AG04450 (cell line): ENCODE measurements at regions not wholly inside any gene's neighbourhood (a gene's known extent, or its start where the extent isn't known, plus 50 kb on each side); places are given as distances from the start of the nearest gene placed in this dataset.
"Not testable (repeated sequence)": the region's sequence is repeated elsewhere in the genome, so short reads cannot be mapped to it uniquely, and the experiment has no call there.

ENCODE experiments used
- CTCF ChIA-PET: fragments of 300-600, 350-600 bp; formaldehyde crosslinking; extraction: SDS; loops from one replicate; lab custom pipeline; 2022; ENCODE audit warnings: antibody characterized with exemption, inconsistent platforms; lab: Charles Lee
- POLR2A ChIA-PET: fragments of 350-600 bp; formaldehyde crosslinking; extraction: SDS; loops from one replicate; lab custom pipeline; 2021; ENCODE audit warnings: antibody characterized with exemption, inconsistent platforms; lab: Yijun Ruan, JAX
- DNase-seq: peaks from one replicate; pipeline ENCODE4 v3.0.0-alpha.2; 2011; ENCODE audit warnings: low read depth, low spot score
- H3K27ac ChIP-seq: one replicate; pipeline ENCODE4 v1.5.1; 2012; ENCODE audit warnings: low read depth, low read length, control low read depth
- H3K27me3 ChIP-seq: one replicate; pipeline ENCODE4 v1.6.0; 2012; ENCODE audit warnings: low read length; ENCODE audit not compliant: control insufficient read depth, insufficient read depth
- H3K4me3 ChIP-seq: 2 replicates; pipeline ENCODE4 v1.5.1; 2011; ENCODE audit warnings: mild to moderate bottlenecking, low read depth, low read length, control low read depth
- H3K9me3 ChIP-seq: 2 replicates; pipeline ENCODE4 v1.5.1; 2012; ENCODE audit warnings: low read length; ENCODE audit not compliant: control insufficient read depth, insufficient read depth
- TF ChIP-seq, protein P1 (sequence below): IDR thresholded peaks from 2 replicates; pipeline ENCODE4 v1.5.1; 2011; ENCODE audit warnings: low read depth, low read length, control low read depth, inconsistent platforms

DNA sequence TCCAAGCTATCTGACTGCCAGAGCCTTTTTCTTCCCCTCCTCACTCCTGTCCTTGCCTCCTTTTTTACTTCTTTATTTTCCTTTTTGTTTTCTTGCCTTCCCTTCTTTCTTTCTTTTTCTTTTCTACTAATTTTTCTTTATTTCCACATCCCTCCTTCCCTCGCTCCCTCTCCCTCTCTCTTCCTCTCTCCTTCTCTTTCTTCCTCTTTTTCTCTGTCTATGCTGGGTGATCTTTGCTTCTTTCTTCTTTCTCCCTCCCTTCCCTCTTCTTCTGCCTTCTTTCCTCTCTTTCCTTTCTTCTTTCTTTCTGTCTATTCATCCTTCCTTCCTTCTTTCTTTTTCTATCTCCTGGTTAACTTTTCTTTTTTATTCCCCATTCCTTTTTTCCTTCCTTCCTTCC lies 564.8 kb downstream of the NSUN3 start:
- CTCF ChIA-PET = no interaction called here

DNA sequence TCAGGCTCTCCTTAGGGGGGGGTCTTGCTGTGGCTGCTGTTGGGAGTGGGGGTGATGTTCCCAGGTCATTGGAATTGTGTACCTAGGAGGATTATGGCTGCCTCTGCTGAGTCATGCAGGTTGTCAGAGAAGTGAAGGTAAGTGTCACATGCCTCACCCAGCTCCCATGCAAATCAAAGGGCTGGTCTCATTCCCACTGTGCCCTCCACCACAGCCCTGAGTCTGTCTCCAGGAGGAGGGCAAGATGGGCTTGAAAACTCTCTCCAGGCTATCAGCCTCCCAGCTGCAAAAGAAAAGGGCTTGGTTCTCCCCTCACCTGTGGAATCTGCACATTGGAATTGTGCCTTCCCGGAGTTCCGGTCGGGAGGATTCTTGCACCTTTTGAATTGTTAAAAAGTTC lies 580.5 kb downstream of the NSUN3 start:
- no peak overlapping the region for H3K27ac ChIP-seq
- CTCF ChIA-PET = no interaction called here
- no peak for DNase-seq
- peaks cover 4% of the 10 kb centered on the region for H3K9me3 ChIP-seq
- TF ChIP-seq, protein P1, sequence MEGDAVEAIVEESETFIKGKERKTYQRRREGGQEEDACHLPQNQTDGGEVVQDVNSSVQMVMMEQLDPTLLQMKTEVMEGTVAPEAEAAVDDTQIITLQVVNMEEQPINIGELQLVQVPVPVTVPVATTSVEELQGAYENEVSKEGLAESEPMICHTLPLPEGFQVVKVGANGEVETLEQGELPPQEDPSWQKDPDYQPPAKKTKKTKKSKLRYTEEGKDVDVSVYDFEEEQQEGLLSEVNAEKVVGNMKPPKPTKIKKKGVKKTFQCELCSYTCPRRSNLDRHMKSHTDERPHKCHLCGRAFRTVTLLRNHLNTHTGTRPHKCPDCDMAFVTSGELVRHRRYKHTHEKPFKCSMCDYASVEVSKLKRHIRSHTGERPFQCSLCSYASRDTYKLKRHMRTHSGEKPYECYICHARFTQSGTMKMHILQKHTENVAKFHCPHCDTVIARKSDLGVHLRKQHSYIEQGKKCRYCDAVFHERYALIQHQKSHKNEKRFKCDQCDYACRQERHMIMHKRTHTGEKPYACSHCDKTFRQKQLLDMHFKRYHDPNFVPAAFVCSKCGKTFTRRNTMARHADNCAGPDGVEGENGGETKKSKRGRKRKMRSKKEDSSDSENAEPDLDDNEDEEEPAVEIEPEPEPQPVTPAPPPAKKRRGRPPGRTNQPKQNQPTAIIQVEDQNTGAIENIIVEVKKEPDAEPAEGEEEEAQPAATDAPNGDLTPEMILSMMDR = no peak
- H3K4me3 ChIP-seq = no peak overlapping the region
- POLR2A ChIA-PET = no interaction called here
- H3K27me3 ChIP-seq = no peaks in the 10 kb centered on the region

More for the DNA sequence above, 564.8 kb downstream of the NSUN3 start:
- TF ChIP-seq, protein P1 = no peak
- Histone ChIP-seq H3K27ac (no peak overlapping the region), H3K9me3 (peaks cover 4% of the 10 kb centered on the region; the same call in 1 of the 2 replicates), H3K4me3 (no peak overlapping the region), H3K27me3 (no peaks in the 10 kb centered on the region)
- POLR2A ChIA-PET = no interaction called here
- no peak for DNase-seq

DNA sequence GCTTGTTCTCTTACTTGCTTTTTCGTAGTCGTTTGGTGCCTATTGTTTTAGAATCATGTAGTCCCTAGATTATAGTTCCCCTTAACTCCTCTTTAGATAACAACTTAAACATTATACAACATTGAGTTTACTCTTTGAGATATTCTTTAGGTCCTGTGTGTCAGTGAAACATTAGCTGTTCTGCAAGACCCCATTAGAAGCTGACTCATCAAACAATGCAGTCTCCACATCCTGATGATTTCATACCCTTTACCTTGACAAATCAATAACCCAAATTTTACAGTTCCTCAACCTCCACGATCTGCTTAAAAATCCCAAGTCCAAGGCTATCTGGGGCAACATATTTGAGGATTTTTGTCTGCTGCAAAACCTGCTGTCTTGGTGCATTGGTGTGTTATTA lies 582.9 kb downstream of the NSUN3 start:
- Histone ChIP-seq H3K9me3 (peaks cover 4% of the 10 kb centered on the region), H3K4me3 (no peak overlapping the region), H3K27me3 (no peaks in the 10 kb centered on the region), H3K27ac (no peak overlapping the region)
- ChIA-PET CTCF (no interaction called here), POLR2A (no interaction called here)
- no peak for DNase-seq
- TF ChIP-seq, protein P1 = no peak

DNA sequence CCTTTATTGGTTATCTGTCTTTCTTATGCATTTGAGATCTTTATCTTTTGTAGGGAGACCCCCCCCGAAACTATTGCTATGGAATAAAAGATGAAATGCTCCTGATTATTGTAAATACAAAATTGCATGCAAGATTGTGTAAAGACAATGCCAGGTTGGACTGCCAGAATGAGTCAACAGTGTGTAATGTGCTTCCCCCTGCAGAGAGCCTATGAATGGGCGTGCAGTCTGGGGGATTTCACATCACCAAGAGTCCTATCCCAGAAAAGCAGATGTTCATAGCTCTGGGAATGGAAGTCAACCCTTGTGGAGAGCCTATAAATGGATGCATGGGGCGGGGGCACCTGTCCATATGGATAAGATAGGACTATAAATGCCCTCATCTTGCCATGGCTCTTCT lies 584.3 kb downstream of the NSUN3 start:
- DNase-seq = no peak
- POLR2A ChIA-PET = no interaction called here
- H3K4me3 ChIP-seq = no peak overlapping the region

DNA sequence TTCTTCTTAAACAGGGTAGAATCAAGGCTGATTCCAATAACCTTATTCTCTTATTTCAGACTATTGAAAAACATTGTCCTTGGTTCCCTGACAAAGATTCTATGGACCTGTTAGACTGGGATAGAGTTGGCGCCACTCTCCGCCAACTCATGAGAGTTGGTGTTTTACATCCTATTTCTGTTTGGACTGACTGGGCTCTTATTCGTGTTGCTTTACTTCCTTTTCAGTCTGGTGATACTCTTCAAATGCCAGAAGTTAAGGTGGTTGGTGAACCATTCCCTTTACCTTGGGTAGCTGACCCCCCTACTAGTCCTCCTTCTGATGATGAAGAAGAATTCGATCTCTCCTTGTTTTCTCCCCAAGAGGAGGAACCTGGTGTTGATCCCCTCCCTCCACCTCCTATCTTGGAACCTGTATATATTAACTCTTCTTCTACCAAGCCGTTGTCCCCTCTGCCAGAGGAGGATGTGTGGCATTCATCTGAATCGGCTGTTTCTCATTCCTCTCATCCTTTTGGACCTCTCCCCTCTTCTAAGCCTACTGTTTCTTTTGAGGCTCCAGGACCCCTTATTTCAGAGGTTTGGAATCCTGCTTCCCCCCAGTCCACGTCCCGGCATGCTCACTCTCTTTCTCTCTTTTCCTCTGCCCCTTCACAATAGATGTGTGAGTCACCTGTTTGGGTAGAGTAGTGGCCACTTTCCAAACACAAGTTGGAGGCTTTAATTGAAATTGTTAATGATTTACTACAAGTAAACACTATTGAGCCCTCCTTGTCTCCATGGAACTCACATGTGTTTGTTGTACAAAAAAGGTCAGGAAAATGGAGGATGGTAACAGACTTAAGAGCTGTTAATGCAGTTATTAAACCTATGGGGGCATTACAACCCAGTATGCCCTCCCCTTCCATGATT lies 585.7 kb downstream of the NSUN3 start:
- H3K4me3 ChIP-seq, POLR2A ChIA-PET, H3K9me3 ChIP-seq, CTCF ChIA-PET, DNase-seq, H3K27ac ChIP-seq, H3K27me3 ChIP-seq: not testable (repeated sequence)

More for the DNA sequence above, 584.3 kb downstream of the NSUN3 start:
- TF ChIP-seq, protein P1 = no peak
- Histone ChIP-seq H3K9me3 (peaks cover 7% of the 10 kb centered on the region), H3K27ac (no peak overlapping the region), H3K27me3 (no peaks in the 10 kb centered on the region)
- CTCF ChIA-PET = no interaction called here
